OCI-LY7 (cell line): ENCODE measurements at regions not wholly inside any gene's neighbourhood (a gene's known extent, or its start where the extent isn't known, plus 50 kb on each side); places are given as distances from the start of the nearest gene placed in this dataset.
A peak's percentile ranks its signal among the peaks of the same experiment; 100 is the strongest.

Experiments used
- BruUV-seq: library from RNA; stranded (reverse); fragments of 400-500 nt; replicated peaks from 2 replicates; lab custom pipeline; 2021; lab: Mats Ljungman, UMichigan
- CTCF ChIA-PET: fragments of 300-600 bp; sonication (Branson Sonifier 250); formaldehyde crosslinking; loops from one replicate; lab custom pipeline; 2022; ENCODE audit warnings: antibody characterized with exemption; ENCODE audit not compliant: unreplicated experiment; lab: Charles Lee
- POLR2A ChIA-PET: fragments of 300-600 bp; sonication (Branson Sonifier 250); formaldehyde crosslinking; loops from one replicate; lab custom pipeline; 2022; ENCODE audit warnings: antibody characterized with exemption; lab: Charles Lee
- DNase-seq: peaks from one replicate; pipeline ENCODE4 v3.0.0-alpha.2; 2015; ENCODE audit warnings: low spot score
- H2AFZ ChIP-seq: fragments of 200-600 bp; sonication (generic), shearing (Covaris generic); 2 replicates; pipeline ENCODE4 v1.6.1; 2014; ENCODE audit warnings: mild to moderate bottlenecking, antibody characterized with exemption, low read length, moderate library complexity
- H3K27ac ChIP-seq: fragments of 200-600 bp; sonication (generic); 2 replicates; pipeline ENCODE4 v1.5.1; 2014; ENCODE audit warnings: mixed run types, low read depth, mild to moderate bottlenecking, moderate library complexity, low read length, inconsistent platforms; ENCODE audit not compliant: poor library complexity, severe bottlenecking
- H3K36me3 ChIP-seq: fragments of 200-600 bp; sonication (generic); 2 replicates; pipeline ENCODE4 v1.6.1; 2014; ENCODE audit warnings: mild to moderate bottlenecking, antibody characterized with exemption, low read length, moderate library complexity, mixed read lengths; ENCODE audit not compliant: insufficient read depth
- H3K4me1 ChIP-seq: fragments of 200-600 bp; sonication (generic); 2 replicates; pipeline ENCODE4 v1.5.1; 2014; ENCODE audit warnings: mild to moderate bottlenecking, low read length; ENCODE audit not compliant: insufficient read depth, poor library complexity, severe bottlenecking
- H3K4me2 ChIP-seq: fragments of 200-600 bp; sonication (generic); 2 replicates; pipeline ENCODE4 v1.6.1; 2014; ENCODE audit warnings: mild to moderate bottlenecking, low read length
- H3K4me3 ChIP-seq: fragments of 200-600 bp; sonication (generic); 2 replicates; pipeline ENCODE4 v1.5.1; 2014; ENCODE audit warnings: mild to moderate bottlenecking, low read depth, low read length; ENCODE audit not compliant: poor library complexity, severe bottlenecking
- H3K79me2 ChIP-seq: fragments of 200-600 bp; sonication (generic); 2 replicates; pipeline ENCODE4 v1.6.1; 2016; ENCODE audit warnings: low read depth, mild to moderate bottlenecking, low read length, moderate library complexity, mixed read lengths; ENCODE audit not compliant: insufficient read depth
- H3K9me2 ChIP-seq: fragments of 200-600 bp; sonication (generic); 2 replicates; pipeline ENCODE4 v1.6.1; 2016; ENCODE audit warnings: mild to moderate bottlenecking, low read length, mixed read lengths; ENCODE audit not compliant: insufficient read depth
- H3K9me3 ChIP-seq: fragments of 200-600 bp; sonication (generic); 2 replicates; pipeline ENCODE4 v1.6.1; 2014; ENCODE audit warnings: mild to moderate bottlenecking, mixed run types, low read length, mixed read lengths
- H4K20me1 ChIP-seq: fragments of 200-600 bp; sonication (generic); 2 replicates; pipeline ENCODE4 v1.6.1; 2014; ENCODE audit warnings: mild to moderate bottlenecking, antibody characterized with exemption, low read length, moderate library complexity, mixed read lengths; ENCODE audit not compliant: insufficient read depth
- CTCF ChIP-seq: fragments of 200-600 bp; sonication (generic); conservative IDR thresholded peaks from 2 replicates; pipeline ENCODE4 v1.5.1; 2014; ENCODE audit warnings: mild to moderate bottlenecking, antibody characterized with exemption, low read length, moderate library complexity, mixed read lengths
- EZH2phosphoT487 ChIP-seq: fragments of 200-600 bp; sonication (generic); IDR thresholded peaks from 2 replicates; pipeline ENCODE4 v1.6.1; 2018; ENCODE audit warnings: low read depth, borderline replicate concordance, mild to moderate bottlenecking, mixed run types, antibody characterized with exemption, low read length, moderate library complexity, mixed read lengths
- intact Hi-C: fragments of 100-400 bp; cut with micrococcal nuclease; formaldehyde crosslinking; loops from one replicate; pipeline ENCODE4 v1.10.0; 2022; ENCODE audit not compliant: unreplicated experiment

DNA sequence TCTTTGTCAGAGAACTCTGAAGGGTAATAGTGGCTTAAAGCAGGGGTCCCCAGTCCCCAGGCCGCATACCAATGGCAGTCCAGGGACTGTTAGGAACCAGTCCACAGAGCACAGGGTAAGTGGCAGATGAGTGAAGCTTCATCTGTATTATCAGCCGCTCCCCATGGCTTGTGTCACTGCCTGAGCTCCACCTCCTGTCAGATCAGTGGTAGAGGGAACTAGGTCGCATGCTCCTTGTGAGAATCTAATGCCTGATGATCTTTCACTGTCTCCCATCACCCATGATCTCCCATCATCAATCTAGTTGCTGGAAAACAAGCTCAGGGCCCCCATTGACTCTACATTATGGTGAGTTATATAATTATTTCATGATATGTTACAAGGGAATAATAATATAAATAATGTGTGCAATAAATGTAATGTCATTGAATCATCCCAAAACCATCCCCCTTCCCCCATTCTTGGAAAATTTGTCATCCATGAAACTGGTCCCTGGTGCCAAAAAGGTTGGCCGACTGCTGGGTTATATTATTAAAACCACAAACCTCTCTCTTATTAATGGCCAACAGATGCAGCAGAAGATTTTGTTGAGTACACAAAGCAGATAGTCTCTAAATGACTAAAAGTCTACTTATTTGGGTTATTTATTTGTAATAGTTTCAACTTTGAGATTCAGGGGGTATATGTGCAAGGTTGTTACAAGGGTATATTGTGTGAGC, 782.7 kb downstream of the CDH11 start:
- Histone ChIP-seq H3K27ac (no peak overlapping the region), H2AFZ (0 out of 2 replicates have a peak overlapping the region, but pooled peaks have one; percentile 10), H3K4me3 (no peak overlapping the region), H4K20me1 (no peaks in the 10 kb centered on the region), H3K36me3 (no peaks in the 10 kb centered on the region; the same call in 1 of the 2 replicates), H3K4me1 (peaks cover 11% of the 10 kb centered on the region), H3K4me2 (no peak overlapping the region), H3K9me3 (peaks cover 8% of the 10 kb centered on the region; the same call in 1 of the 2 replicates), H3K79me2 (no peaks in the 10 kb centered on the region), H3K9me2 (no peaks in the 10 kb centered on the region)
- no TSS peak for BruUV-seq
- intact Hi-C loops: no loop called here
- ChIA-PET CTCF (no interaction called here), POLR2A (interaction anchor here (1.0 to 3.2 kb wide), 4 partner anchors 12 to 241 kb away, joined by 3 to 9 read pairs (median 5); no protein-coding TSS in a partner anchor)
- TF ChIP-seq EZH2phosphoT487 (no peak), CTCF (no peak)
- DNase-seq: peak; percentile 27

GRCh38 chr16:64321881-64322280, 800.0 kb downstream of the CDH11 start:
- H3K4me3 ChIP-seq: peak overlapping the region; percentile 29
- BruUV-seq: no TSS peak
- peaks cover 58% of the 10 kb centered on the region for H3K9me3 ChIP-seq
- POLR2A ChIA-PET: interaction anchor here (1.1 to 2.9 kb wide), 4 partner anchors 10 to 131 kb away, joined by 3 to 22 read pairs (median 6); no protein-coding TSS in a partner anchor
- H3K79me2 ChIP-seq: peaks cover 3% of the 10 kb centered on the region; the same call in 1 of the 2 replicates
- no peaks in the 10 kb centered on the region for H4K20me1 ChIP-seq
- intact Hi-C loops: loop anchor here (1.0 to 5.0 kb wide), 3 partner anchors 135 to 233 kb away; no protein-coding TSS in a partner anchor
- peak overlapping the region; percentile 67 for H3K4me2 ChIP-seq
- peak overlapping the region; percentile 100 for H3K27ac ChIP-seq
- CTCF ChIA-PET: no interaction called here
- H3K4me1 ChIP-seq: peaks cover 80% of the 10 kb centered on the region
- TF ChIP-seq CTCF (no peak), EZH2phosphoT487 (no peak)
- H3K9me2 ChIP-seq: no peaks in the 10 kb centered on the region
- H3K36me3 ChIP-seq: peaks cover 66% of the 10 kb centered on the region
- DNase-seq: peak; percentile 96
- peak overlapping the region; percentile 89; the same call in 1 of the 2 replicates for H2AFZ ChIP-seq

- intact Hi-C loops: loop anchor here (1.0 to 5.0 kb wide), 3 partner anchors 136 to 232 kb away; no protein-coding TSS in a partner anchor
- Histone ChIP-seq H4K20me1 (no peaks in the 10 kb centered on the region), H3K9me2 (no peaks in the 10 kb centered on the region), H3K9me3 (peaks cover 49% of the 10 kb centered on the region), H3K36me3 (peaks cover 64% of the 10 kb centered on the region), H3K4me3 (peak overlapping the region; percentile 37), H3K27ac (peak overlapping the region; percentile 100), H3K4me2 (peak overlapping the region; percentile 67), H3K79me2 (peaks cover 3% of the 10 kb centered on the region; the same call in 1 of the 2 replicates), H3K4me1 (peaks cover 88% of the 10 kb centered on the region), H2AFZ (peak overlapping the region; percentile 92)
- ChIA-PET CTCF (no interaction called here), POLR2A (interaction anchor here (0.6 to 2.9 kb wide), 5 partner anchors 9 to 249 kb away, joined by 3 to 22 read pairs (median 5); no protein-coding TSS in a partner anchor)
- peak; percentile 54 for DNase-seq
- TF ChIP-seq CTCF (no peak), EZH2phosphoT487 (no peak)
- no TSS peak for BruUV-seq
Measured at GRCh38 chr16:64321066-64321465, 800.8 kb downstream of the CDH11 start.
